PFSK-1 (cell line): ENCODE measurements at regions not wholly inside any gene's neighbourhood (a gene's known extent, or its start where the extent isn't known, plus 50 kb on each side); places are given as distances from the start of the nearest gene placed in this dataset.

Experiments used
- FOXP2 ChIP-seq: optimal IDR thresholded peaks from 2 replicates; pipeline ENCODE3; 2011; ENCODE audit warnings: borderline replicate concordance, control low read depth, inconsistent platforms; ENCODE audit not compliant: insufficient read depth; ENCODE audit errors: extremely low read length, extremely low read depth
- POLR2AphosphoS5 ChIP-seq: IDR thresholded peaks from 2 replicates; pipeline ENCODE4 v1.6.1; 2012; ENCODE audit warnings: low read depth, mild to moderate bottlenecking, control low read depth, low read length, moderate library complexity
- SIN3A ChIP-seq: IDR thresholded peaks from 2 replicates; pipeline ENCODE4 v1.6.1; 2012; ENCODE audit warnings: mild to moderate bottlenecking, low read length, moderate library complexity, borderline replicate concordance; ENCODE audit not compliant: insufficient read depth
- TAF1 ChIP-seq: IDR thresholded peaks from 2 replicates; pipeline ENCODE4 v1.6.1; 2012; ENCODE audit warnings: low read length, control low read depth, borderline replicate concordance; ENCODE audit not compliant: insufficient read depth
- TF ChIP-seq, protein P1 (sequence below), 2 experiments: IDR thresholded peaks; 2 replicates each; pipeline versions ENCODE4 v1.6.1 to v1.8.0; 2011 to 2012; ENCODE audit warnings: low read depth in 2 of 2, low read length in 2 of 2, control low read depth in 1 of 2, inconsistent platforms in 1 of 2, mild to moderate bottlenecking in 1 of 2, moderate library complexity in 1 of 2; ENCODE audit not compliant: insufficient read depth in 1 of 2

DNA sequence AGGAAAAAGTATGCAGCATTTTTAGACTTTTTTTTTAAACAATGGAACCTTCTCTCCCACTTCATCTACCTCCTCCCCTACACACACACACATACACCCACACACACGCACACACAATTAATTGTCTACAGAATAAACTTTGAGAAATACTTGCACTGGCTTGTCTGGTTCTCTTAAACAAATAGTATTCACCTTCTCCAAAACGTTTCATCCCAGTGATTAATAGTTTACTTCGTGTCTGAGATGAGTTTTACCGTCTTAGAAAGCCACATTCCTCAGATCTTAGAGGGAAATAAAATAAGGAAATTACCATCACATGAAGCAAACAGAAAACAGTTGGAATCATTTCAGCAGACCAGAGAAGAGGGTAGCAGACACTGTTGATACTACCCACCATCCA lies 570.6 kb upstream of the CLINT1 start:
- TF ChIP-seq TAF1: no peak
- TF ChIP-seq POLR2AphosphoS5: no peak
- TF ChIP-seq FOXP2: no peak
- TF ChIP-seq, protein P1, sequence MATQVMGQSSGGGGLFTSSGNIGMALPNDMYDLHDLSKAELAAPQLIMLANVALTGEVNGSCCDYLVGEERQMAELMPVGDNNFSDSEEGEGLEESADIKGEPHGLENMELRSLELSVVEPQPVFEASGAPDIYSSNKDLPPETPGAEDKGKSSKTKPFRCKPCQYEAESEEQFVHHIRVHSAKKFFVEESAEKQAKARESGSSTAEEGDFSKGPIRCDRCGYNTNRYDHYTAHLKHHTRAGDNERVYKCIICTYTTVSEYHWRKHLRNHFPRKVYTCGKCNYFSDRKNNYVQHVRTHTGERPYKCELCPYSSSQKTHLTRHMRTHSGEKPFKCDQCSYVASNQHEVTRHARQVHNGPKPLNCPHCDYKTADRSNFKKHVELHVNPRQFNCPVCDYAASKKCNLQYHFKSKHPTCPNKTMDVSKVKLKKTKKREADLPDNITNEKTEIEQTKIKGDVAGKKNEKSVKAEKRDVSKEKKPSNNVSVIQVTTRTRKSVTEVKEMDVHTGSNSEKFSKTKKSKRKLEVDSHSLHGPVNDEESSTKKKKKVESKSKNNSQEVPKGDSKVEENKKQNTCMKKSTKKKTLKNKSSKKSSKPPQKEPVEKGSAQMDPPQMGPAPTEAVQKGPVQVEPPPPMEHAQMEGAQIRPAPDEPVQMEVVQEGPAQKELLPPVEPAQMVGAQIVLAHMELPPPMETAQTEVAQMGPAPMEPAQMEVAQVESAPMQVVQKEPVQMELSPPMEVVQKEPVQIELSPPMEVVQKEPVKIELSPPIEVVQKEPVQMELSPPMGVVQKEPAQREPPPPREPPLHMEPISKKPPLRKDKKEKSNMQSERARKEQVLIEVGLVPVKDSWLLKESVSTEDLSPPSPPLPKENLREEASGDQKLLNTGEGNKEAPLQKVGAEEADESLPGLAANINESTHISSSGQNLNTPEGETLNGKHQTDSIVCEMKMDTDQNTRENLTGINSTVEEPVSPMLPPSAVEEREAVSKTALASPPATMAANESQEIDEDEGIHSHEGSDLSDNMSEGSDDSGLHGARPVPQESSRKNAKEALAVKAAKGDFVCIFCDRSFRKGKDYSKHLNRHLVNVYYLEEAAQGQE (IDR thresholded peaks at IDR 0.05; ENCODE audit: insufficient read depth in 1 of 2, low read depth in 2 of 2, low read length in 2 of 2): no peak
- TF ChIP-seq SIN3A: no peak

GRCh38 chr5:158423623-158424200 lies 564.8 kb upstream of the CLINT1 start:
- TF ChIP-seq POLR2AphosphoS5 (no peak), TAF1 (no peak), SIN3A (no peak), FOXP2 (no peak)
- TF ChIP-seq, protein P1 (IDR thresholded peaks at IDR 0.05; ENCODE audit: insufficient read depth in 1 of 2, low read depth in 2 of 2, low read length in 2 of 2): no peak

DNA sequence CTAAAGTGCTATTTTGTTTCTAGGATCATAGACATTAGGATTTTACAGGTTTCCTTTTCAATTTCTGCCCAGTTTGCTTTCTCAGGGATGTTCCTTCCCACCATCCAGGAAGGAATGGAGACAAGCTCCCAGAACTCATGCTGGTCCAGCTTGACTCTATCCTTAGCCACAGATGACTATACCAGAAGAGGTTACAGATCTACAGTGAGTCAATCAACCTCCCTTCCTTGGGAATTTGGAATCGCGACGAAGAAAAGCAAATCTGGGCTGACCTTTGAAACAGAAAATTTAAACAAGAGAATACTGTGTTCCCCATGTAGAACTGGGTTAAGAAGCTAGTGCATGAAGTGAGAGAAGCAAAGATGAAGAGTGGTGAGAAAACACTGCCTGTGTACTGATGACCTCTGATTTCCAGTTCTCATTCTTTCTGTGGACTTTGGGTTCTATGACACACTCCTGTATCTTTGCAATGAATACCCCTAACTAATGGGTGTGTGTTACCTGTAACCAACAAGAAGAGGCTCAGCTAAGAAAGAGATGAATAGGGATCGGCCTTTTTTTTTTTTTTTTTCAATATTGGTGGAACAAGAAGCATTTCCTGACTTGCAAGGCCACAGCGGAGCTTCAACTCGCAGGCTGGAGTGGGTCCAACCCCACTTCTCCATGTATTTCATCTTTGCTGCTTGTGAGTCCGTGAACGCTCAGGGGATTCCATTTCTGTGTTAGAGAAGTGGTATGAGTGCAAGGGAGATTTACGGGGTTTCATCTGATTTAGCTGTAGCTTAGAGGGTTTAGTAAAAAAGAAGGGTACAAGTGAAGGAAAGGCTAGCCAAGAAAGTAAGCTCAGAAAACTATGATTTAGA lies 563.9 kb upstream of the CLINT1 start:
- TF ChIP-seq FOXP2 (no peak), SIN3A (no peak), TAF1 (no peak), POLR2AphosphoS5 (no peak)
- TF ChIP-seq, protein P1 (IDR thresholded peaks at IDR 0.05; ENCODE audit: insufficient read depth in 1 of 2, low read depth in 2 of 2, low read length in 2 of 2): no peak

GRCh38 chr5:158421319-158421718 lies 562.4 kb upstream of the CLINT1 start:
- TF ChIP-seq POLR2AphosphoS5 (no peak), TAF1 (no peak), SIN3A (no peak), FOXP2 (no peak)
- TF ChIP-seq, protein P1 (IDR thresholded peaks at IDR 0.05; ENCODE audit: insufficient read depth in 1 of 2, low read depth in 2 of 2, low read length in 2 of 2): no peak

- TF ChIP-seq, protein P1 (IDR thresholded peaks at IDR 0.05; ENCODE audit: insufficient read depth in 1 of 2, low read depth in 2 of 2, low read length in 2 of 2): no peak
- TF ChIP-seq TAF1 (no peak), FOXP2 (no peak), POLR2AphosphoS5 (no peak), SIN3A (no peak)
These were observed 560.2 kb upstream of the CLINT1 start for GRCh38 chr5:158419186-158419585.
